ENCODE measurements at regions not wholly inside any gene's neighbourhood (a gene's known extent, or its start where the extent isn't known, plus 50 kb on each side); places are given as distances from the start of the nearest gene placed in this dataset.

GRCh38 chr6:56887086-56887485 lies 67.8 kb upstream of the BEND6 start:
- Histone ChIP-seq H3K36me3 (ENCODE audit: control insufficient read depth in 1 of 2, insufficient read depth in 2 of 2, low read length in 2 of 2) (peaks cover 3 to 16% of the 10 kb centered on the region in 2 experiments; a peak in 2 of 4 replicates), H3K4me2 (ENCODE audit: low read length) (no peak overlapping the region), H3K27ac (ENCODE audit: low read depth, low read length) (no peak overlapping the region), H3K4me1 (ENCODE audit: control insufficient read depth in 1 of 2, insufficient read depth in 2 of 2, low read length in 2 of 2) (peaks cover 0 to 15% of the 10 kb centered on the region in 2 experiments; a peak in 2 of 4 replicates), H2AFZ (ENCODE audit: low read depth, low read length, poor library complexity, severe bottlenecking) (no peak overlapping the region), H3K27me3 (ENCODE audit: insufficient read depth, low read length) (no peaks in the 10 kb centered on the region), H3K4me3 (replicated peaks in 1 of 2; ENCODE audit: low read depth in 1 of 2, low read length in 2 of 2) (no peak overlapping the region), H3K9me3 (ENCODE audit: control insufficient read depth in 1 of 2, insufficient read depth in 1 of 2, low read depth in 1 of 2, low read length in 2 of 2) (no peaks in the 10 kb centered on the region), H3K9ac (ENCODE audit: low read length) (no peak overlapping the region), H3K9me2 (ENCODE audit: insufficient read depth) (no peaks in the 10 kb centered on the region), H3K79me2 (ENCODE audit: insufficient read depth, low read length) (peaks cover 17% of the 10 kb centered on the region), H4K20me1 (ENCODE audit: insufficient read depth) (no peaks in the 10 kb centered on the region)
- TF ChIP-seq POLR2A (IDR thresholded peaks at IDR 0.05; ENCODE audit: borderline replicate concordance, extremely low read depth, insufficient read depth, insufficient read length): no peak
- no peak for TF ChIP-seq TCF7L2 (IDR thresholded peaks at IDR 0.05; ENCODE audit: borderline replicate concordance, extremely low read depth, insufficient read depth, insufficient read length)
- no peak for TF ChIP-seq CBX3 (IDR thresholded peaks at IDR 0.05; ENCODE audit: low read depth)
- TF ChIP-seq CEBPB (IDR thresholded peaks at IDR 0.05; ENCODE audit: low read depth): no peak
- TF ChIP-seq, protein P1, sequence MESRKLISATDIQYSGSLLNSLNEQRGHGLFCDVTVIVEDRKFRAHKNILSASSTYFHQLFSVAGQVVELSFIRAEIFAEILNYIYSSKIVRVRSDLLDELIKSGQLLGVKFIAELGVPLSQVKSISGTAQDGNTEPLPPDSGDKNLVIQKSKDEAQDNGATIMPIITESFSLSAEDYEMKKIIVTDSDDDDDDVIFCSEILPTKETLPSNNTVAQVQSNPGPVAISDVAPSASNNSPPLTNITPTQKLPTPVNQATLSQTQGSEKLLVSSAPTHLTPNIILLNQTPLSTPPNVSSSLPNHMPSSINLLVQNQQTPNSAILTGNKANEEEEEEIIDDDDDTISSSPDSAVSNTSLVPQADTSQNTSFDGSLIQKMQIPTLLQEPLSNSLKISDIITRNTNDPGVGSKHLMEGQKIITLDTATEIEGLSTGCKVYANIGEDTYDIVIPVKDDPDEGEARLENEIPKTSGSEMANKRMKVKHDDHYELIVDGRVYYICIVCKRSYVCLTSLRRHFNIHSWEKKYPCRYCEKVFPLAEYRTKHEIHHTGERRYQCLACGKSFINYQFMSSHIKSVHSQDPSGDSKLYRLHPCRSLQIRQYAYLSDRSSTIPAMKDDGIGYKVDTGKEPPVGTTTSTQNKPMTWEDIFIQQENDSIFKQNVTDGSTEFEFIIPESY (IDR thresholded peaks at IDR 0.05; ENCODE audit: extremely low read depth, insufficient replicate concordance, low read length): no peak
- TF ChIP-seq SIN3A (IDR thresholded peaks at IDR 0.05; ENCODE audit: low read depth): no peak
- no peak for TF ChIP-seq SP1 (IDR thresholded peaks at IDR 0.05; ENCODE audit: low read depth)
- TF ChIP-seq YY1 (IDR thresholded peaks at IDR 0.05; ENCODE audit: extremely low read depth, insufficient replicate concordance, low read depth, low read length): no peak
- TF ChIP-seq EZH2phosphoT487 (IDR thresholded peaks at IDR 0.05; ENCODE audit: borderline replicate concordance): no peak
- no peak for TF ChIP-seq SRF (IDR thresholded peaks at IDR 0.05; ENCODE audit: low read depth)
- TF ChIP-seq RAD21 (IDR thresholded peaks at IDR 0.05; ENCODE audit: low read depth): no peak
- intact Hi-C loops (cut with micrococcal nuclease): no loop called here
- ATAC-seq (no peak), DNase-seq (ENCODE audit: low read depth, low spot score) (no peak)
- POLR2A ChIA-PET: no interaction called here
- RAD21 ChIA-PET (ENCODE audit: low non-redundant PET in 1 of 2, low total read pairs in 2 of 2, uncharacterized antibody in 2 of 2, unreplicated experiment in 2 of 2): no interaction called here
- CTCF ChIA-PET: interaction anchor here (6.8 kb wide), 1 partner anchor 16 kb away, joined by 55 read pairs; no protein-coding TSS in a partner anchor
- BruUV-seq (replicated peaks): no TSS peak
